Stomach (tissue), 8 donors: ENCODE measurements at regions not wholly inside any gene's neighbourhood (a gene's known extent, or its start where the extent isn't known, plus 50 kb on each side); places are given as distances from the start of the nearest gene placed in this dataset.
A peak's percentile ranks its signal among the peaks of the same experiment; 100 is the strongest.

Source experiments
- DNase-seq, 2 donors: peaks; one replicate each; pipeline versions ENCODE4 v3.0.0 to v3.0.0-alpha.2; 2013 to 2019
- H3K27ac ChIP-seq, 5 donors: fragments of 200-600 bp in 4 of 5; sonication (generic) in 4 of 5; one replicate each; pipeline ENCODE4 v1.5.1; 2013 to 2019; ENCODE audit warnings: mild to moderate bottlenecking in 1 of 5, moderate library complexity in 1 of 5
- H3K27me3 ChIP-seq, 3 donors: fragments of 200-600 bp; sonication (generic); one replicate each; pipeline ENCODE4 v1.5.1; 2017 to 2019; ENCODE audit warnings: mixed run types in 1 of 3
- H3K36me3 ChIP-seq, 4 donors: fragments of 200-600 bp; sonication (generic); 1 replicate in 3 of 4; 2 replicates in 1 of 4; pipeline ENCODE4 v1.5.1; 2016 to 2019
- H3K4me1 ChIP-seq, 4 donors: fragments of 200-600 bp; sonication (generic); one replicate each; pipeline ENCODE4 v1.5.1; 2016 to 2019
- H3K4me3 ChIP-seq, 4 donors: fragments of 200-600 bp; sonication (generic) in 3 of 4; one replicate each; pipeline ENCODE4 v1.5.1; 2016 to 2019; ENCODE audit warnings: mild to moderate bottlenecking in 1 of 4
- H3K9me3 ChIP-seq, 4 donors: fragments of 200-600 bp; sonication (generic); one replicate each; pipeline ENCODE4 v1.5.1; 2016 to 2019
- EP300 ChIP-seq: sonication (generic); formaldehyde crosslinking; IDR thresholded peaks from one replicate; pipeline ENCODE4 v1.6.1; 2017; ENCODE audit warnings: antibody characterized with exemption
- POLR2A ChIP-seq, 4 donors: fragments of 450-650 bp; IDR thresholded peaks; one replicate each; pipeline ENCODE4 v1.6.1; 2016; ENCODE audit warnings: antibody characterized with exemption in 4 of 4, control low read depth in 2 of 4, mild to moderate bottlenecking in 1 of 4, moderate library complexity in 1 of 4
- POLR2AphosphoS5 ChIP-seq, 3 donors: sonication (generic); formaldehyde crosslinking; IDR thresholded peaks; one replicate each; pipeline ENCODE4 v1.6.1; 2016; ENCODE audit warnings: antibody characterized with exemption in 3 of 3
- WGBS, 5 donors: extraction: QIAGEN DNeasy Blood & Tissue Kit in 3 of 5; methylation state at CpG; one replicate each; pipeline versions ENCODE4 v1.1.5 to v1.1.7; 2013 to 2018; 5-methylcytosine and 5-hydroxymethylcytosine counted together
- intact Hi-C: fragments of 100-400 bp; cut with DNase I; formaldehyde crosslinking; loops from one replicate; pipeline ENCODE4 v1.15.1; 2023; ENCODE audit warnings: low total_unique reads
- TF ChIP-seq, protein P1 (sequence below), 7 experiments: fragments of 450-650 bp in 4 of 7; fragments of 200-600 bp in 3 of 7; sonication (generic) in 3 of 7; IDR thresholded peaks; one replicate each; pipeline ENCODE4 v1.5.1; 2016 to 2019; ENCODE audit warnings: antibody characterized with exemption in 7 of 7, control low read depth in 2 of 7, mild to moderate bottlenecking in 1 of 7
- donor health status: healthy with polysubstance abuse.
- donor health status: Bipolar disorder and iron deficiency.
- donor health status: healthy.

DNA sequence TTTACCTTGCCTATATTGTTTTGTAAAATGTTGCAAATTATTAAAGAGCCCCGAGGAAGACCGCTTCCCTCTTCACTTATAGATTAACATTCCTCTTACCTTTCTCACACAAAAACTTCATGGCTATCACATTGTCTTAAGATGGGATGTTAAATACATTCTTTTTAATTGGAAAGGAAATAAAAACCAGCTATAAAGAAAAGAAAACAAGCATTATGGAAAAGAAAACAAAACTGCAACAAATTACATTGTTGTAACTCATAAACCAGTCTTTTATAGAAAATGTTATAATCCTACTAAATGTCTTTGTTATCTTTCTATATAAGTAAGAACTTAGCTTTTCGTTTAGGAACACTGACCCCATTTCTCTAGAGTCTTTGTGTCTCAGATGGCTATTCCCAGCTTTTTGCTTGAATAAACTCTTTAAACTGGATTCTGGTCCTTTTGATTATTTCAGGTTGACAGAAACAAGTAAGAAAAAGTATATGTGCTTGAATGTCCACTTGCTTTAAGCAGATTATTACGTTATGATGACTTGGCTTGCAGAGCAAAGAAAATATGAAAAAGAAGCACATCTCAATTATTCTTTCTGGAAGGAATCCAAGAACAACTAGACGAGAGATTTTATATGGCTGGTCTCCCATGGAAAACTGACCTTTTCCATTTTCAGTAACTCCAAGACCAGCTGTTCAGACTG, 128.2 kb downstream of the AKR1D1 start:
- H3K9me3 ChIP-seq: peaks cover 0 to 4% (median 0%) of the 10 kb centered on the region in 4 donors
- no peaks in the 10 kb centered on the region for H3K36me3 ChIP-seq
- no peak overlapping the region for H3K27ac ChIP-seq
- no peaks in the 10 kb centered on the region for H3K27me3 ChIP-seq
- peak in 1 of 2 donors; percentile 27 for DNase-seq
- H3K4me1 ChIP-seq: no peaks in the 10 kb centered on the region
- 61 to 66% (median 63%) methylated on average over 5 of the region's 5 CpGs for WGBS, 5 donors
- intact Hi-C loops: no loop called here
- H3K4me3 ChIP-seq: no peak overlapping the region
- TF ChIP-seq EP300: no peak
- no peak for TF ChIP-seq POLR2A (IDR thresholded peaks at IDR 0.05)

DNA sequence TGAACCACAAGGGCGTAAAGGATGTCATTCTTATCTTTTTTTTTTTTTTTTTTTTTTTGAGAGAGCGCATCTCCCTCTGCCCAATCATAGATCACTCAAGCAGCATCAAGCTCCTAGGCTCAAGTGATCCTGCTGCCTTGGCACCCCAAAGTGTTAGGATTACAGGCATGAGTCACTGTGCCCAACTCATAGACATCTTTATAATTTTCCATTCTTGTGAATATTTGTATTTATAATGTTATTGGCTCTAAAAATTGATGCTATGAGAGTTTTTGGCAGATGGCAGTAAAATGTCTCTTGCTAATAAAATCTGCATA, 128.7 kb downstream of the AKR1D1 start:
- no peak for TF ChIP-seq POLR2A (IDR thresholded peaks at IDR 0.05)
- no peak for TF ChIP-seq POLR2AphosphoS5 (IDR thresholded peaks at IDR 0.05)
- Histone ChIP-seq H3K27ac (no peak overlapping the region), H3K4me3 (no peak overlapping the region), H3K9me3 (peaks cover 0 to 8% (median 2%) of the 10 kb centered on the region in 4 donors), H3K36me3 (no peaks in the 10 kb centered on the region), H3K4me1 (no peaks in the 10 kb centered on the region), H3K27me3 (no peaks in the 10 kb centered on the region)
- intact Hi-C loops: no loop called here
- no peak for DNase-seq
- WGBS, 5 donors: 63 to 88% (median 84%) methylated on average over 2 of the region's 2 CpGs

DNA sequence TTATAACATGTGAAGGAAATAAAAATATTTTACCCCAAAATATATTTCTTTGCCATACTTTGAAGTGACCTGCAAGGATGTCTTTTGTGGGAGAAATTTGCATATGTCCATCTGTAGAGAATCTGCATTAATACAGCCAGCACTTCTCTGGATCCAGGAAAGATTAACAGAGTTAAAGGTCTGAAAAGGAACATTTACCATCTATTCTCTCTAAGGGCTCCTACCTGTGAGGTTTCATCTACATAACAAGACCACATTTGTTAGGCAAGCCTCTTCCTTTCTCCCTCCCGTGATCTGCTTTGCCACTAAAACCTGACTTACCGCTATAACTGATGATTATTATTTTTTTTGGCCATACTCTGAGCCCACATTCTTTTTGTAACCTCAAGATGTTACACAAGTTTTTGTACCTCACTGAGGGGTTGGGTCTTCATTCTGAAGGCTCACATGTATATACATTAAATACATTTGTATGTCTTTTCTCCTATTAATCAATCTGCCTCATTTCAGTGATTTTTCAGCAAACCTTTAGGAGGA, 129.4 kb downstream of the AKR1D1 start:
- TF ChIP-seq POLR2AphosphoS5 (IDR thresholded peaks at IDR 0.05): no peak
- no peak for TF ChIP-seq EP300
- TF ChIP-seq, protein P1, sequence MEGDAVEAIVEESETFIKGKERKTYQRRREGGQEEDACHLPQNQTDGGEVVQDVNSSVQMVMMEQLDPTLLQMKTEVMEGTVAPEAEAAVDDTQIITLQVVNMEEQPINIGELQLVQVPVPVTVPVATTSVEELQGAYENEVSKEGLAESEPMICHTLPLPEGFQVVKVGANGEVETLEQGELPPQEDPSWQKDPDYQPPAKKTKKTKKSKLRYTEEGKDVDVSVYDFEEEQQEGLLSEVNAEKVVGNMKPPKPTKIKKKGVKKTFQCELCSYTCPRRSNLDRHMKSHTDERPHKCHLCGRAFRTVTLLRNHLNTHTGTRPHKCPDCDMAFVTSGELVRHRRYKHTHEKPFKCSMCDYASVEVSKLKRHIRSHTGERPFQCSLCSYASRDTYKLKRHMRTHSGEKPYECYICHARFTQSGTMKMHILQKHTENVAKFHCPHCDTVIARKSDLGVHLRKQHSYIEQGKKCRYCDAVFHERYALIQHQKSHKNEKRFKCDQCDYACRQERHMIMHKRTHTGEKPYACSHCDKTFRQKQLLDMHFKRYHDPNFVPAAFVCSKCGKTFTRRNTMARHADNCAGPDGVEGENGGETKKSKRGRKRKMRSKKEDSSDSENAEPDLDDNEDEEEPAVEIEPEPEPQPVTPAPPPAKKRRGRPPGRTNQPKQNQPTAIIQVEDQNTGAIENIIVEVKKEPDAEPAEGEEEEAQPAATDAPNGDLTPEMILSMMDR (IDR thresholded peaks at IDR 0.05): no peak
- no peak for TF ChIP-seq POLR2A (IDR thresholded peaks at IDR 0.05)

DNA sequence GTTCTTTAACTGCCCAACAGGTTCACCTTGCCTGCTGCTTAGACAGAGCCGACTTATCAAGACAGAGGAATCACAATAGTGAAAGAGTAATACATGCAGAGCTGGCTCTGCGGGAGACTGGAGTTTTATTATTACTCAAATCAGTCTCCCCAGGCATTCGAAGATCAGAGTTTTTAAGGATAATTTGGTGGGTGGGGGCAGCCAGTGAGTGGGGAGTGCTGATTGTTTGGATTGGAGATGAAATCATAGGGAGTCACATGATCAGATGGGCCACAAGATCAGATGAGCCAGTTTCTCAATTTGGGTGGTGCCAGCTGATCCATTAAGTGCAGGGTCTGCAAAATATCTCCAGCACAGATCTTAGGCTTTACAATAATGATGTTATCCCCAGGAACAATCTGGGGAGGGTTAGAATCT, 131.3 kb downstream of the AKR1D1 start:
- TF ChIP-seq, protein P1 (IDR thresholded peaks at IDR 0.05): no peak
- no peak for TF ChIP-seq POLR2A (IDR thresholded peaks at IDR 0.05)
- TF ChIP-seq EP300: no peak
- TF ChIP-seq POLR2AphosphoS5 (IDR thresholded peaks at IDR 0.05): no peak
- DNase-seq: no peak
- Histone ChIP-seq H3K27me3 (no peaks in the 10 kb centered on the region), H3K4me3 (no peak overlapping the region), H3K36me3 (no peaks in the 10 kb centered on the region), H3K27ac (no peak overlapping the region), H3K9me3 (peaks cover 0 to 8% (median 2%) of the 10 kb centered on the region in 4 donors), H3K4me1 (peaks cover 0 to 6% (median 3%) of the 10 kb centered on the region in 4 donors)
- WGBS, 5 donors: 61 to 84% (median 78%) methylated on average over 3 of the region's 3 CpGs
- intact Hi-C loops: no loop called here

More for the DNA sequence above, 129.4 kb downstream of the AKR1D1 start:
- H3K4me3 ChIP-seq: no peak overlapping the region
- H3K27ac ChIP-seq: no peak overlapping the region
- H3K27me3 ChIP-seq: no peaks in the 10 kb centered on the region
- no peaks in the 10 kb centered on the region for H3K36me3 ChIP-seq
- peaks cover 0 to 8% (median 2%) of the 10 kb centered on the region in 4 donors for H3K9me3 ChIP-seq
- 77 to 97% (median 90%) methylated on average over 2 of the region's 2 CpGs for WGBS, 5 donors
- no peak for DNase-seq
- H3K4me1 ChIP-seq: no peaks in the 10 kb centered on the region
- intact Hi-C loops: no loop called here

DNA sequence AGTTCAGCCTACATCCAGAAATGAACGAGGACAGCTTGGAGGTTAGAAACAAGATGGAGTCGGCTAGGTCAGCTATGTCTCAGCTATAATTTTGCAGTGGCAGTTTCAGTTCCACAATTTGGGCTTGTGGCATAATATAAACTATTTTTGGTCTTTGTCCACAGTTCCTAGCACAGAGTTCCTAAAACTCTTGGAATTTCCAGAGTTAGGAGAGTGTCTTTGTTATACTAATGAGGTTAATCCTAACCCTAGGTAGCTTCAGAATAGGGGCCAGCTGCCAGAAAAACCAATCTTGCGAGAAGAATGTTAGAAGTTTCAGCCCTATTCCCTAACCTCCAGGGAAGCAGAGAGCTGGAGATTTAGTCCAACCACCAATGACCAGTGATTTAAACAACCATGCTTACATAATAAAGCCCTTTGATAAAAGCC, 131.9 kb downstream of the AKR1D1 start:
- intact Hi-C loops: no loop called here
- WGBS, 5 donors: 85 to 93% (median 88%) methylated on average over 3 of the region's 3 CpGs
- Histone ChIP-seq H3K36me3 (no peaks in the 10 kb centered on the region), H3K4me3 (no peak overlapping the region), H3K4me1 (peaks cover 0 to 12% (median 5%) of the 10 kb centered on the region in 4 donors), H3K27ac (no peak overlapping the region), H3K9me3 (peaks cover 0 to 8% (median 2%) of the 10 kb centered on the region in 4 donors), H3K27me3 (no peaks in the 10 kb centered on the region)
- TF ChIP-seq POLR2AphosphoS5 (IDR thresholded peaks at IDR 0.05) (no peak), EP300 (no peak)
- TF ChIP-seq, protein P1 (IDR thresholded peaks at IDR 0.05): no peak
- DNase-seq: no peak
